Astrocyte (in vitro differentiated cells and primary cell): ENCODE measurements at regions not wholly inside any gene's neighbourhood (a gene's known extent, or its start where the extent isn't known, plus 50 kb on each side); places are given as distances from the start of the nearest gene placed in this dataset.

ENCODE experiments used
- EZH2 ChIP-seq: IDR thresholded peaks from 2 replicates; pipeline ENCODE4 v1.6.1; 2012; ENCODE audit warnings: mild to moderate bottlenecking, low read length, inconsistent platforms; ENCODE audit not compliant: insufficient read depth
- TF ChIP-seq, protein P1 (sequence below): IDR thresholded peaks from 2 replicates; pipeline ENCODE4 v1.5.1; 2011; ENCODE audit warnings: low read depth, mild to moderate bottlenecking, inconsistent platforms, low read length, moderate library complexity; ENCODE audit not compliant: insufficient read depth

- TF ChIP-seq, protein P1, sequence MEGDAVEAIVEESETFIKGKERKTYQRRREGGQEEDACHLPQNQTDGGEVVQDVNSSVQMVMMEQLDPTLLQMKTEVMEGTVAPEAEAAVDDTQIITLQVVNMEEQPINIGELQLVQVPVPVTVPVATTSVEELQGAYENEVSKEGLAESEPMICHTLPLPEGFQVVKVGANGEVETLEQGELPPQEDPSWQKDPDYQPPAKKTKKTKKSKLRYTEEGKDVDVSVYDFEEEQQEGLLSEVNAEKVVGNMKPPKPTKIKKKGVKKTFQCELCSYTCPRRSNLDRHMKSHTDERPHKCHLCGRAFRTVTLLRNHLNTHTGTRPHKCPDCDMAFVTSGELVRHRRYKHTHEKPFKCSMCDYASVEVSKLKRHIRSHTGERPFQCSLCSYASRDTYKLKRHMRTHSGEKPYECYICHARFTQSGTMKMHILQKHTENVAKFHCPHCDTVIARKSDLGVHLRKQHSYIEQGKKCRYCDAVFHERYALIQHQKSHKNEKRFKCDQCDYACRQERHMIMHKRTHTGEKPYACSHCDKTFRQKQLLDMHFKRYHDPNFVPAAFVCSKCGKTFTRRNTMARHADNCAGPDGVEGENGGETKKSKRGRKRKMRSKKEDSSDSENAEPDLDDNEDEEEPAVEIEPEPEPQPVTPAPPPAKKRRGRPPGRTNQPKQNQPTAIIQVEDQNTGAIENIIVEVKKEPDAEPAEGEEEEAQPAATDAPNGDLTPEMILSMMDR, result no peak
- no peak for TF ChIP-seq EZH2
These were observed 336.8 kb upstream of the SALL1 start for GRCh38 chr16:51487880-51488279.
